ENCODE measurements at regions not wholly inside any gene's neighbourhood (a gene's known extent, or its start where the extent isn't known, plus 50 kb on each side); places are given as distances from the start of the nearest gene placed in this dataset.

GRCh38 chr12:127425474-127425873, 841.5 kb upstream of the TMEM132C start:
- Histone ChIP-seq H3K27me3 (ENCODE audit: control insufficient read depth in 2 of 2, insufficient read depth in 2 of 2, low read length in 2 of 2) (no peaks in the 10 kb centered on the region), H3K9ac (ENCODE audit: low read depth in 1 of 2, low read length in 2 of 2) (no peak overlapping the region), H3K4me3 (ENCODE audit: low read length in 2 of 2) (no peak overlapping the region), H3K27ac (ENCODE audit: low read depth in 2 of 2, low read length in 2 of 2) (no peak overlapping the region), H3K36me3 (ENCODE audit: control insufficient read depth in 2 of 2, insufficient read depth in 2 of 2, low read length in 2 of 2) (no peaks in the 10 kb centered on the region), H3K9me3 (ENCODE audit: control insufficient read depth in 2 of 2, low read length in 2 of 2) (no peaks in the 10 kb centered on the region), H3K4me1 (ENCODE audit: control insufficient read depth in 2 of 2, insufficient read depth in 2 of 2, low read length in 2 of 2) (no peaks in the 10 kb centered on the region)

DNA sequence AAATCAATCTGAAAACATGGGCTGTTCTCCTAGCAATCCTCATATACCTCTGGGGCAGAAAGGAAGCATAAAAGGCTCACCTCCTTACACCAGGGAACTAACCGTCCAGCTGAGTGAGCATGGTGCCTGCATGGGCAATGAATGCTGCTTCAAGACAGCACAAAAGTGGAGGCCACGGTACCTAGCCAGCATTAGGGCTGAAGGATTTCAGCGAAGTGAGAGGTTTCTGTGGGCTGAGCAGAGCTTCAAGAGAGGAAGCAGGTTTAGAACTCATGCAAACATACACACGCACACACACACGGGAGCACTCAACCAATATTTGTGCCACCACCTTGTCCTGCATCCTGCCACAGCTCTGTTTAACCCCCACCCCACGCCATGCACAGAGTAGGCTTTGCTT, 838.5 kb upstream of the TMEM132C start:
- Histone ChIP-seq H3K4me1 (ENCODE audit: control insufficient read depth in 2 of 2, insufficient read depth in 2 of 2, low read length in 2 of 2) (no peaks in the 10 kb centered on the region), H3K36me3 (ENCODE audit: control insufficient read depth in 2 of 2, insufficient read depth in 2 of 2, low read length in 2 of 2) (no peaks in the 10 kb centered on the region), H3K9me3 (ENCODE audit: control insufficient read depth in 2 of 2, low read length in 2 of 2) (no peaks in the 10 kb centered on the region), H3K4me3 (ENCODE audit: low read length in 2 of 2) (no peak overlapping the region), H3K27ac (ENCODE audit: low read depth in 2 of 2, low read length in 2 of 2) (no peak overlapping the region), H3K9ac (ENCODE audit: low read depth in 1 of 2, low read length in 2 of 2) (no peak overlapping the region), H3K27me3 (ENCODE audit: control insufficient read depth in 2 of 2, insufficient read depth in 2 of 2, low read length in 2 of 2) (no peaks in the 10 kb centered on the region)

GRCh38 chr12:127429551-127430285, 837.3 kb upstream of the TMEM132C start:
- Histone ChIP-seq H3K27ac (ENCODE audit: low read depth in 2 of 2, low read length in 2 of 2) (no peak overlapping the region), H3K9me3 (ENCODE audit: control insufficient read depth in 2 of 2, low read length in 2 of 2) (no peaks in the 10 kb centered on the region), H3K27me3 (ENCODE audit: control insufficient read depth in 2 of 2, insufficient read depth in 2 of 2, low read length in 2 of 2) (no peaks in the 10 kb centered on the region), H3K36me3 (ENCODE audit: control insufficient read depth in 2 of 2, insufficient read depth in 2 of 2, low read length in 2 of 2) (no peaks in the 10 kb centered on the region), H3K4me3 (ENCODE audit: low read length in 2 of 2) (no peak overlapping the region), H3K9ac (ENCODE audit: low read depth in 1 of 2, low read length in 2 of 2) (no peak overlapping the region), H3K4me1 (ENCODE audit: control insufficient read depth in 2 of 2, insufficient read depth in 2 of 2, low read length in 2 of 2) (no peaks in the 10 kb centered on the region)

GRCh38 chr12:127430401-127430800, 836.6 kb upstream of the TMEM132C start:
- Histone ChIP-seq H3K9ac (ENCODE audit: low read depth in 1 of 2, low read length in 2 of 2) (no peak overlapping the region), H3K27me3 (ENCODE audit: control insufficient read depth in 2 of 2, insufficient read depth in 2 of 2, low read length in 2 of 2) (no peaks in the 10 kb centered on the region), H3K4me3 (ENCODE audit: low read length in 2 of 2) (no peak overlapping the region), H3K9me3 (ENCODE audit: control insufficient read depth in 2 of 2, low read length in 2 of 2) (no peaks in the 10 kb centered on the region), H3K36me3 (ENCODE audit: control insufficient read depth in 2 of 2, insufficient read depth in 2 of 2, low read length in 2 of 2) (no peaks in the 10 kb centered on the region), H3K27ac (ENCODE audit: low read depth in 2 of 2, low read length in 2 of 2) (no peak overlapping the region), H3K4me1 (ENCODE audit: control insufficient read depth in 2 of 2, insufficient read depth in 2 of 2, low read length in 2 of 2) (no peaks in the 10 kb centered on the region)

DNA sequence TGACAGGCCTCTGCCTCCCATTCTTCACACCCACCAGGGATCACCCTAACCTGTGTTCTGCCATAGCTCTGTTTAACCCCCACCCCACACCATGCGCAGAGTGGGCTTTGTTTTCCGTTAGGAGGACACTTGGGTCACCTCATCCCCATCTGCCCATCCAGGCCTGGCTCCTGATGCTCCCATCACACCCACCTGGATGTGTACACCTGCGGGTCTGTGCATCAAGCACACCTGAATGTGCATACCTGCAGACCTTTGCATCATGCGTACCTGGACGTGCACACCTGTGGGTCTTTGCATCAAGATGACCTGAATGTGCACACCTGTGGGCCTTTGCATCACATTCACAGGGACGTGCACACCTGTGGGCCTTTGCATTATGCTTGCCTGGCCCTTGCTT, 835.8 kb upstream of the TMEM132C start:
- Histone ChIP-seq H3K27ac (ENCODE audit: low read depth in 2 of 2, low read length in 2 of 2) (no peak overlapping the region), H3K27me3 (ENCODE audit: control insufficient read depth in 2 of 2, insufficient read depth in 2 of 2, low read length in 2 of 2) (no peaks in the 10 kb centered on the region), H3K4me1 (ENCODE audit: control insufficient read depth in 2 of 2, insufficient read depth in 2 of 2, low read length in 2 of 2) (no peaks in the 10 kb centered on the region), H3K9ac (ENCODE audit: low read depth in 1 of 2, low read length in 2 of 2) (no peak overlapping the region), H3K36me3 (ENCODE audit: control insufficient read depth in 2 of 2, insufficient read depth in 2 of 2, low read length in 2 of 2) (no peaks in the 10 kb centered on the region), H3K9me3 (ENCODE audit: control insufficient read depth in 2 of 2, low read length in 2 of 2) (no peaks in the 10 kb centered on the region), H3K4me3 (ENCODE audit: low read length in 2 of 2) (no peak overlapping the region)

DNA sequence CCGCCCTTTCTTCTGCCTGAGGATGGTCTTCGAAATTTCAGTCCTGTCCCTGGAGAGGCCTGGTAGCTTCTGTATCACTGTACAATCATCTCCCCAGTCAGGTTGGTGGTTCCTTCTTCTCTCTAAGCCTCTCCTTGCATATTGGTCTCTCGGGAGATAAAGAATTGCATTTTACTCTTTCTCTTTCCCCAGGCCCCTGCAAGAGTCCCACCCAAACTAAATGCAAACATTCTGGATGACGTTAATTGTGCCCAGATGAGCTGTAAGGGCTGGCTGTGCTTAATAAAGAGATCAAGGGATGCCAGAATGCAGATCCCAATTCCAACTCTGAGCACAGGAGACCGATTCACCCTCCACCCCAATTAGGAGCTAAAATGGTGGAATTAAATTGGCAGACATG, 835.4 kb upstream of the TMEM132C start:
- Histone ChIP-seq H3K4me3 (ENCODE audit: low read length in 2 of 2) (no peak overlapping the region), H3K27ac (ENCODE audit: low read depth in 2 of 2, low read length in 2 of 2) (no peak overlapping the region), H3K27me3 (ENCODE audit: control insufficient read depth in 2 of 2, insufficient read depth in 2 of 2, low read length in 2 of 2) (no peaks in the 10 kb centered on the region), H3K9me3 (ENCODE audit: control insufficient read depth in 2 of 2, low read length in 2 of 2) (no peaks in the 10 kb centered on the region), H3K4me1 (ENCODE audit: control insufficient read depth in 2 of 2, insufficient read depth in 2 of 2, low read length in 2 of 2) (no peaks in the 10 kb centered on the region), H3K36me3 (ENCODE audit: control insufficient read depth in 2 of 2, insufficient read depth in 2 of 2, low read length in 2 of 2) (no peaks in the 10 kb centered on the region), H3K9ac (ENCODE audit: low read depth in 1 of 2, low read length in 2 of 2) (no peak overlapping the region)

- Histone ChIP-seq H3K36me3 (ENCODE audit: control insufficient read depth in 2 of 2, insufficient read depth in 2 of 2, low read length in 2 of 2) (no peaks in the 10 kb centered on the region), H3K4me3 (ENCODE audit: low read length in 2 of 2) (no peak overlapping the region), H3K4me1 (ENCODE audit: control insufficient read depth in 2 of 2, insufficient read depth in 2 of 2, low read length in 2 of 2) (no peaks in the 10 kb centered on the region), H3K9me3 (ENCODE audit: control insufficient read depth in 2 of 2, low read length in 2 of 2) (peaks cover 0 to 2% of the 10 kb centered on the region in 2 donors), H3K27ac (ENCODE audit: low read depth in 2 of 2, low read length in 2 of 2) (no peak overlapping the region), H3K27me3 (ENCODE audit: control insufficient read depth in 2 of 2, insufficient read depth in 2 of 2, low read length in 2 of 2) (no peaks in the 10 kb centered on the region), H3K9ac (ENCODE audit: low read depth in 1 of 2, low read length in 2 of 2) (no peak overlapping the region)
Observed at GRCh38 chr12:127435439-127435838, 831.5 kb upstream of the TMEM132C start.

DNA sequence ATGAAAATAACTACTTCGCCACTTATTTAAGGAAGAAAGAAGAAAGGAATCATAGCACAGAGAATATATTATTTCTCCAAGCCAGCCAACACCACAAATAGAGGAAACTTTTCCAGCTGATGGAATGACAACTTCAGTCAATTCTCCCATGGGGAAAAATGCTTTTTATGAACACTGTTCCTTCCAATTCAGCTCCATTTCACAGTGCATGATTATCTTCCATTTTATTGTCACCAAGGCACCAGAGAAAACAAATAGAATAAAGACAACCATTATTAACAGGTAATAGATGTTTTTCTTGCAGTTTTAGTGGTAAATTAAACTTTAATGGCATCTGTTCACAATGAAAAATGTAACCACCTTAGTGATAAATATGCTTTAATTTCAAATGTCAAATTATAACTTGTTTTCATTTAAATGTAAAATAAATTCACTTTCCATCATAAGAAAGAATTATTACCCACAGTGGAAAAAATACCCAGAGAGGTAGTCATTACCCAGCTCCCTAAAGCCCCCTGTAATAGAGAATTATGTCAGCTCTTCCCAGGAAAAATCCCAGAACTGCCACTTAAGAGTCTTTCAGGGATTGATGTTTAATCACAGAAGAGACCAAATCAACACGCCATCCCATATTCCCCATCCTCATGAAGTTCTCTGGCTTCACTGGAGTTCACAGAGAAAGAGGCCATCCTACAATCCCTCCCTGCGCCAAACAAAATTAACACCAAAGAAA, 828.3 kb upstream of the TMEM132C start:
- H3K4me3 ChIP-seq (ENCODE audit: low read length in 2 of 2) = no peak overlapping the region
- no peaks in the 10 kb centered on the region for H3K36me3 ChIP-seq (ENCODE audit: control insufficient read depth in 2 of 2, insufficient read depth in 2 of 2, low read length in 2 of 2)
- no peaks in the 10 kb centered on the region for H3K4me1 ChIP-seq (ENCODE audit: control insufficient read depth in 2 of 2, insufficient read depth in 2 of 2, low read length in 2 of 2)
- no peak overlapping the region for H3K9ac ChIP-seq (ENCODE audit: low read depth in 1 of 2, low read length in 2 of 2)
- no peak overlapping the region for H3K27ac ChIP-seq (ENCODE audit: low read depth in 2 of 2, low read length in 2 of 2)
- H3K9me3 ChIP-seq (ENCODE audit: control insufficient read depth in 2 of 2, low read length in 2 of 2) = peaks cover 0 to 2% of the 10 kb centered on the region in 2 donors
- no peaks in the 10 kb centered on the region for H3K27me3 ChIP-seq (ENCODE audit: control insufficient read depth in 2 of 2, insufficient read depth in 2 of 2, low read length in 2 of 2)

- H3K27ac ChIP-seq (ENCODE audit: low read depth in 2 of 2, low read length in 2 of 2) = no peak overlapping the region
- no peaks in the 10 kb centered on the region for H3K9me3 ChIP-seq (ENCODE audit: control insufficient read depth in 2 of 2, low read length in 2 of 2)
- no peaks in the 10 kb centered on the region for H3K4me1 ChIP-seq (ENCODE audit: control insufficient read depth in 2 of 2, insufficient read depth in 2 of 2, low read length in 2 of 2)
- H3K36me3 ChIP-seq (ENCODE audit: control insufficient read depth in 2 of 2, insufficient read depth in 2 of 2, low read length in 2 of 2) = no peaks in the 10 kb centered on the region
- H3K4me3 ChIP-seq (ENCODE audit: low read length in 2 of 2) = no peak overlapping the region
- H3K27me3 ChIP-seq (ENCODE audit: control insufficient read depth in 2 of 2, insufficient read depth in 2 of 2, low read length in 2 of 2) = no peaks in the 10 kb centered on the region
- H3K9ac ChIP-seq (ENCODE audit: low read depth in 1 of 2, low read length in 2 of 2) = no peak overlapping the region
Observed at GRCh38 chr12:127445581-127446139, 821.3 kb upstream of the TMEM132C start.

DNA sequence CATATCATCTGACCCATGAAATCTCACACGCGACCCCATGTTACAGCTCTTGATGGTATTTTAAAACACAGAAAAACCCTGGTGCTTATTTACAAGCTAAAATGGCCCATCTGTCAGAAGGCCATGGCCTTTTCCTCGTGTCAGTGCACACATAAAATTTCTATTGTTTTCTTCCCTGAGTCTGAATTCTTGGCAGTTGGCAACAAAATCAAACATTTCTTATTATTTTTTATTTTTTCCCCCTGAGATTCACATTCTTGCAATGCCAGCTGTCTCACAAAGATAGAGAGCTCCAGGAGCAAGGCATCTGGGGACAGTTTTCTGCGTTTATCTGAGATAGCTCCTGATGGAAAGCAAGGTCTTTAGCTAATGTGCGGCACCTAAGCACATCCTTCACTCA, 818.1 kb upstream of the TMEM132C start:
- no peaks in the 10 kb centered on the region for H3K27me3 ChIP-seq (ENCODE audit: control insufficient read depth in 2 of 2, insufficient read depth in 2 of 2, low read length in 2 of 2)

More for the DNA sequence above, 818.1 kb upstream of the TMEM132C start:
- no peaks in the 10 kb centered on the region for H3K36me3 ChIP-seq (ENCODE audit: control insufficient read depth in 2 of 2, insufficient read depth in 2 of 2, low read length in 2 of 2)
- no peaks in the 10 kb centered on the region for H3K9me3 ChIP-seq (ENCODE audit: control insufficient read depth in 2 of 2, low read length in 2 of 2)
- H3K4me1 ChIP-seq (ENCODE audit: control insufficient read depth in 2 of 2, insufficient read depth in 2 of 2, low read length in 2 of 2) = no peaks in the 10 kb centered on the region
- no peak overlapping the region for H3K9ac ChIP-seq (ENCODE audit: low read depth in 1 of 2, low read length in 2 of 2)
- H3K4me3 ChIP-seq (ENCODE audit: low read length in 2 of 2) = no peak overlapping the region
- H3K27ac ChIP-seq (ENCODE audit: low read depth in 2 of 2, low read length in 2 of 2) = no peak overlapping the region
